HCT116 (cell line): ENCODE measurements at regions not wholly inside any gene's neighbourhood (a gene's known extent, or its start where the extent isn't known, plus 50 kb on each side); places are given as distances from the start of the nearest gene placed in this dataset.

ENCODE experiments used
- CEBPB ChIP-seq: IDR thresholded peaks from 2 replicates; pipeline ENCODE4 v1.6.1; 2012; ENCODE audit warnings: low read depth
- CTCF ChIP-seq, 3 experiments: fragments of 200-600 bp in 1 of 3; sonication (generic) in 1 of 3; IDR thresholded peaks in 2 of 3; conservative IDR thresholded peaks in 1 of 3; 2 replicates each; pipeline ENCODE4 v1.5.1; 2012 to 2017; ENCODE audit warnings: low read depth in 2 of 3, low read length in 2 of 3, antibody characterized with exemption in 1 of 3, borderline replicate concordance in 1 of 3, control low read depth in 1 of 3, mild to moderate bottlenecking in 1 of 3, mixed read lengths in 1 of 3, mixed run types in 1 of 3, moderate library complexity in 1 of 3; ENCODE audit not compliant: insufficient read depth in 1 of 3
- EZH2phosphoT487 ChIP-seq: fragments of 200-600 bp; IDR thresholded peaks from 2 replicates; pipeline ENCODE4 v1.6.1; 2018; ENCODE audit warnings: antibody characterized with exemption, borderline replicate concordance
- POLR2AphosphoS5 ChIP-seq: IDR thresholded peaks from 2 replicates; pipeline ENCODE4 v1.6.1; 2011; ENCODE audit warnings: mild to moderate bottlenecking, low read depth, low read length, moderate library complexity
- TF ChIP-seq, protein P1 (sequence below): IDR thresholded peaks from 2 replicates; pipeline ENCODE4 v1.6.1; 2012; ENCODE audit warnings: low read depth

DNA sequence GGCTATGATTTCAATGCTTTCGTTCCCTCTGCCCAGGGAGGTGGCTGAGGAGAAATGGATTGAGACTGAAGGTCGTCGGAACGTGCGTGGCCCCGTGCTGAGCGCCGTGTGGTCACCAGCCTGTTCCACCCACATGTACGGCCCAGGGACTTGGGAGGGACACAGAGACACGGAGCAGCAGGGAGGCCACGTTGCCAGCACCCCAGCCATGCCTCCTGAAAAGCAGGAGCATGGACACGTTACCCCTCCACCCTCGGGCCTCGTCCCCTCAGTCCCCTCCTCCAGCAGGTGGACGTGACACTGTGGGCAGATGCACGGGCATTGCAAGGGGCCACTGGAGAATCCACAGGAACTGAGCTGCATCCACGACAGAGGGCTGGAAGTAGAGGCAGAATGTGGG is 133.1 kb upstream of the CST7 start:
- TF ChIP-seq POLR2AphosphoS5 (no peak), CTCF (IDR thresholded peaks at IDR 0.05 in 2 of 3, conservative IDR thresholded peaks at IDR 0.05 in 1 of 3; ENCODE audit: borderline replicate concordance in 1 of 3, insufficient read depth in 1 of 3, low read depth in 2 of 3, low read length in 2 of 3) (no peak), CEBPB (no peak), EZH2phosphoT487 (no peak)
- TF ChIP-seq, protein P1, sequence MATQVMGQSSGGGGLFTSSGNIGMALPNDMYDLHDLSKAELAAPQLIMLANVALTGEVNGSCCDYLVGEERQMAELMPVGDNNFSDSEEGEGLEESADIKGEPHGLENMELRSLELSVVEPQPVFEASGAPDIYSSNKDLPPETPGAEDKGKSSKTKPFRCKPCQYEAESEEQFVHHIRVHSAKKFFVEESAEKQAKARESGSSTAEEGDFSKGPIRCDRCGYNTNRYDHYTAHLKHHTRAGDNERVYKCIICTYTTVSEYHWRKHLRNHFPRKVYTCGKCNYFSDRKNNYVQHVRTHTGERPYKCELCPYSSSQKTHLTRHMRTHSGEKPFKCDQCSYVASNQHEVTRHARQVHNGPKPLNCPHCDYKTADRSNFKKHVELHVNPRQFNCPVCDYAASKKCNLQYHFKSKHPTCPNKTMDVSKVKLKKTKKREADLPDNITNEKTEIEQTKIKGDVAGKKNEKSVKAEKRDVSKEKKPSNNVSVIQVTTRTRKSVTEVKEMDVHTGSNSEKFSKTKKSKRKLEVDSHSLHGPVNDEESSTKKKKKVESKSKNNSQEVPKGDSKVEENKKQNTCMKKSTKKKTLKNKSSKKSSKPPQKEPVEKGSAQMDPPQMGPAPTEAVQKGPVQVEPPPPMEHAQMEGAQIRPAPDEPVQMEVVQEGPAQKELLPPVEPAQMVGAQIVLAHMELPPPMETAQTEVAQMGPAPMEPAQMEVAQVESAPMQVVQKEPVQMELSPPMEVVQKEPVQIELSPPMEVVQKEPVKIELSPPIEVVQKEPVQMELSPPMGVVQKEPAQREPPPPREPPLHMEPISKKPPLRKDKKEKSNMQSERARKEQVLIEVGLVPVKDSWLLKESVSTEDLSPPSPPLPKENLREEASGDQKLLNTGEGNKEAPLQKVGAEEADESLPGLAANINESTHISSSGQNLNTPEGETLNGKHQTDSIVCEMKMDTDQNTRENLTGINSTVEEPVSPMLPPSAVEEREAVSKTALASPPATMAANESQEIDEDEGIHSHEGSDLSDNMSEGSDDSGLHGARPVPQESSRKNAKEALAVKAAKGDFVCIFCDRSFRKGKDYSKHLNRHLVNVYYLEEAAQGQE: no peak
